Adrenal gland (tissue), 9 donors: ENCODE measurements at regions not wholly inside any gene's neighbourhood (a gene's known extent, or its start where the extent isn't known, plus 50 kb on each side); places are given as distances from the start of the nearest gene placed in this dataset.

Source experiments
- DNase-seq, 7 donors: peaks; one replicate each; pipeline ENCODE4 v3.0.0-alpha.2; 2019 to 2020
- H3K27ac ChIP-seq, 5 donors: fragments of 200-600 bp; sonication (generic) in 4 of 5; 1 replicate in 3 of 5; 2 replicates in 2 of 5; pipeline versions ENCODE4 v1.5.1 to v1.8.0; 2016 to 2020; ENCODE audit warnings: mild to moderate bottlenecking in 1 of 5
- H3K27me3 ChIP-seq: fragments of 200-600 bp; 2 replicates; pipeline ENCODE4 v1.8.0; 2021
- H3K36me3 ChIP-seq, 2 donors: fragments of 200-600 bp; replicated peaks in 1 of 2; 1 replicate in 1 of 2; 2 replicates in 1 of 2; pipeline versions ENCODE4 v1.5.1 to v1.8.0; 2018 to 2022
- H3K4me1 ChIP-seq, 2 donors: fragments of 200-600 bp; replicated peaks in 1 of 2; 1 replicate in 1 of 2; 2 replicates in 1 of 2; pipeline versions ENCODE4 v1.5.1 to v1.8.0; 2018 to 2021
- H3K4me3 ChIP-seq, 4 donors: fragments of 200-600 bp; sonication (generic) in 3 of 4; one replicate each; pipeline ENCODE4 v1.5.1; 2016 to 2018
- H3K9me3 ChIP-seq, 3 donors: fragments of 200-600 bp; sonication (generic) in 1 of 3; replicated peaks in 1 of 3; 1 replicate in 2 of 3; 2 replicates in 1 of 3; pipeline versions ENCODE4 v1.5.1 to v1.8.0; 2016 to 2021
- CTCF ChIP-seq, 6 experiments: fragments of 450-650 bp in 4 of 6; fragments of 200-600 bp in 2 of 6; sonication (generic) in 1 of 6; IDR thresholded peaks; 1 replicate in 5 of 6; 2 replicates in 1 of 6; pipeline versions ENCODE4 v1.5.1 to v1.8.0; 2016 to 2021; ENCODE audit warnings: antibody characterized with exemption in 6 of 6, mild to moderate bottlenecking in 2 of 6, moderate library complexity in 1 of 6
- POLR2A ChIP-seq, 2 donors: fragments of 450-650 bp; IDR thresholded peaks; one replicate each; pipeline ENCODE4 v1.6.1; 2017; ENCODE audit warnings: antibody characterized with exemption in 2 of 2, mild to moderate bottlenecking in 2 of 2, moderate library complexity in 1 of 2
- WGBS, 4 donors: extraction: QIAGEN DNeasy Blood & Tissue Kit in 2 of 4; methylation state at CpG; one replicate each; pipeline versions ENCODE4 v1.1.5 to v1.1.7; 2013 to 2017; 5-methylcytosine and 5-hydroxymethylcytosine counted together
- intact Hi-C, 2 donors: fragments of 100-400 bp; cut with DNase I; formaldehyde crosslinking; loops; one replicate each; pipeline versions ENCODE4 v1.14.1 to v1.15.0; 2022 to 2023
- donor health status: healthy with polysubstance abuse.
- donor health status: Bipolar disorder and iron deficiency.
- donor health status: DM: yes; HTN: yes; CAD: no.
- donor health status: DM: no; HTN: no; CAD: no.
- donor health status: DM: no; HTN: no; CAD: no.

DNA sequence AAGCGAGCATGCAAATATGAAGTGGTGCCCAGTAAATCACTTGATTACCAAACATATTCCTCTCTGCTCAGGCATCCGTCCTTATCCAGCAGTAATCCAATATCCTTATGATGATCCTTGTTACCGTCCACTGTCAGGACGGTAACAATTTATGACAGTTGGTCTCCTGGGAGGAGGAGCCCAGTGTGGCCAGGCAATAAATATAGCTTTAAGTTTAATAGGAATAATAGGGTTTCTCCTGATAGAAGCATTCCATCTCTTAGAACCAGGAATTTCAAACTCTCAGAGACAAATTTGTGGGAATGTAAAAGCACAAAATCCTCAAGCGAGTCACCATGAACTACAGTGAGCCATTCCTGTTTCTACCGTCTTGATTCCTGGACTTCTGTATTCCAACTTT lies 171.2 kb upstream of the IL15 start:
- H3K27ac ChIP-seq: no peak overlapping the region
- no peaks in the 10 kb centered on the region for H3K4me1 ChIP-seq
- intact Hi-C loops: no loop called here
- 82 to 89% (median 86%) methylated on average over 6 of the region's 6 CpGs for WGBS, 4 donors
- H3K36me3 ChIP-seq: no peaks in the 10 kb centered on the region
- no peaks in the 10 kb centered on the region for H3K27me3 ChIP-seq
- no peak for DNase-seq
- H3K4me3 ChIP-seq: no peak overlapping the region
- H3K9me3 ChIP-seq: no peaks in the 10 kb centered on the region
- no peak for TF ChIP-seq POLR2A (IDR thresholded peaks at IDR 0.05)
- no peak for TF ChIP-seq CTCF (IDR thresholded peaks at IDR 0.05)

GRCh38 chr4:141467225-141467624 lies 169.2 kb upstream of the IL15 start:
- Histone ChIP-seq H3K9me3 (no peaks in the 10 kb centered on the region), H3K27ac (no peak overlapping the region), H3K4me1 (no peaks in the 10 kb centered on the region), H3K36me3 (no peaks in the 10 kb centered on the region), H3K4me3 (no peak overlapping the region), H3K27me3 (no peaks in the 10 kb centered on the region)
- intact Hi-C loops: no loop called here
- 67 to 76% (median 71%) methylated on average over 2 of the region's 2 CpGs for WGBS, 4 donors
- no peak for DNase-seq
- TF ChIP-seq CTCF (IDR thresholded peaks at IDR 0.05) (no peak), POLR2A (IDR thresholded peaks at IDR 0.05) (no peak)

- Histone ChIP-seq H3K27me3 (no peaks in the 10 kb centered on the region), H3K4me1 (no peaks in the 10 kb centered on the region), H3K4me3 (no peak overlapping the region), H3K27ac (no peak overlapping the region), H3K9me3 (no peaks in the 10 kb centered on the region), H3K36me3 (no peaks in the 10 kb centered on the region)
- intact Hi-C loops: no loop called here
- 76 to 84% (median 80%) methylated on average over 1 of the region's 1 CpG for WGBS, 4 donors
- no peak for TF ChIP-seq CTCF (IDR thresholded peaks at IDR 0.05)
- no peak for TF ChIP-seq POLR2A (IDR thresholded peaks at IDR 0.05)
- no peak for DNase-seq
Measured at GRCh38 chr4:141469392-141469791, 167.0 kb upstream of the IL15 start.

DNA sequence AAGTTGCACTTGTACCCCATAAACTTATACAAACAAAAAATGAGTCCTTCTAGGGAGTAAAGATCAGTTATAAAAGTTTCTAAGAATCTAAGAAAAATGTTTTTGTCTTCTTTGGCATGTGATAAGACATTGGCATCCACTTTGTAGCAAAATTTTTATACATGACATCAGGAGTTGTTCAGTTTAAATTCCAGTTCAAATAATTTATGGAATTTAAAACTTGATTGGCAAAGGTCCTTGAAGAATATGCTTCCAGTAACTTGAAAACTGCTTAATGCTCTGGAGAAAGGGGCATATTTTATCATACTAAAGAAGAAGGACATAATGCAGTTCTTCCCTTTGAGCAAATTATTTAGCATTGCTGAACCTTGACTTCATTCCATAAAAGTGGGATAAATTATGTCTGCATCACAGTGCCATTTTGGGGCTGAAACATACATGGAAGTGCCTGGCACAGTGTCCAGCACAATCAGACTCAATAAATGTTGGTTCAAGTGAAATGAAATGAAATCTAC lies 163.3 kb upstream of the IL15 start:
- intact Hi-C loops: no loop called here
- Histone ChIP-seq H3K27ac (no peak overlapping the region), H3K4me1 (no peaks in the 10 kb centered on the region), H3K9me3 (no peaks in the 10 kb centered on the region), H3K36me3 (no peaks in the 10 kb centered on the region), H3K27me3 (no peaks in the 10 kb centered on the region), H3K4me3 (no peak overlapping the region)
- no peak for DNase-seq
- TF ChIP-seq POLR2A (IDR thresholded peaks at IDR 0.05) (no peak), CTCF (IDR thresholded peaks at IDR 0.05) (no peak)
